GM18867 (cell line): ENCODE measurements at regions not wholly inside any gene's neighbourhood (a gene's known extent, or its start where the extent isn't known, plus 50 kb on each side); places are given as distances from the start of the nearest gene placed in this dataset.

Experiments
- ATAC-seq: cut with Tn5 transposase; IDR thresholded peaks from one replicate; pipeline ENCODE4 v1.9.1; 2021; ENCODE audit warnings: mild to moderate bottlenecking, moderate library complexity; ENCODE audit not compliant: unreplicated experiment

DNA sequence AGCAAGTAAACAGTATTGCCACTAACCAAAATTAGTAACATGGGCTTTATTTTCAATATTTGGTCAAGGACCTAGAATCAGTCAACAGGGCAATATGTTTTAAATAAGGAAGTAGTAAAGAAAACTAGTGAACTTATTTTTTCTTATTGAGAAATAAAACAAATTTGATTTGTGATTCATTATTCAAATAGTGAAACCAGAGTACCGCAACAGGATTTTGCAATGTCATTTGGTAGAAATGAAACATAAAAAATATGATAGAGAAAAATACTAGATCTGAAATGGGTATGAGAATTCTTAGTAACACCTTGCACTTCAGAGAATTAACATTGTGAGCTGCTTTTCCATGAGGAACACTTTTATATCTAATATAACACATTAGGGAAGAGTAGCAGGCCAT is 291.8 kb upstream of the GBE1 start:
- ATAC-seq: no peak

DNA sequence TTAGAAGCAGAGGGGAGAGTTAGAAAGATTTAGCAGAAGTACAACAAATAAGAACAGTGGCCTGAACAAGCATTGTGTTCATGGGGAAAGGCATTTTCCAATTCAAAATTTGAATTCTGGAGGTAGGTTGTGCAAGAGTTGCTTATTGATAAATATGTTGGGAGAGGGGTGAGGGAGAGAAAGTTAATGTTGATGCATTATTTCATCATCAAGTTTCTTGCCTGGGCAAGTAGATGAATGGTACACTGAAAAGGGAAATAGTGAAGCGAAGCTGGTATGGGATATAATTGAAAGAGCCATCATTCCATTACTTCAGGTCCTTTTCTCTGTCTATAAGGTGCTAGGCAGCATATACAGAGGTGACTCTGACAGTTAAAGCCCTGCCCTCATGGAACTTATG is 288.9 kb upstream of the GBE1 start:
- no peak for ATAC-seq

DNA sequence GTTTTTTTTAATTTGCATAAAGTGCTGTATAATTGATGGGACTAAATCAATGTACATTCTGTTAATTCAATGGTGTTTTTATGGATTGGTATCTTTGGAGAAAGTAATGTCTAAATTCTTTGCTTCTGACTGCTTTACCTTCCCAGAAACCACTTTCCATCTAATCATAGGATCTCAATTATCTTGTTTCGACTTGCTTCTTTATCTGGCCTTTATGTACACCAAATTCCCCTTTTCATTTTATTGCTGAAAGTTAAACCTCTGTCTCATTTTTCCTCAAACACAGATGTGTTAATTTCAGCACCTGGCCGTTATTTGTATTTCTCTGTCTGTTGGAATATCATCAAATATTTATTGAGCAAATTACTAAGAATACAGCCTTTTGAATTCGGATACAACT is 287.3 kb upstream of the GBE1 start:
- ATAC-seq: no peak

DNA sequence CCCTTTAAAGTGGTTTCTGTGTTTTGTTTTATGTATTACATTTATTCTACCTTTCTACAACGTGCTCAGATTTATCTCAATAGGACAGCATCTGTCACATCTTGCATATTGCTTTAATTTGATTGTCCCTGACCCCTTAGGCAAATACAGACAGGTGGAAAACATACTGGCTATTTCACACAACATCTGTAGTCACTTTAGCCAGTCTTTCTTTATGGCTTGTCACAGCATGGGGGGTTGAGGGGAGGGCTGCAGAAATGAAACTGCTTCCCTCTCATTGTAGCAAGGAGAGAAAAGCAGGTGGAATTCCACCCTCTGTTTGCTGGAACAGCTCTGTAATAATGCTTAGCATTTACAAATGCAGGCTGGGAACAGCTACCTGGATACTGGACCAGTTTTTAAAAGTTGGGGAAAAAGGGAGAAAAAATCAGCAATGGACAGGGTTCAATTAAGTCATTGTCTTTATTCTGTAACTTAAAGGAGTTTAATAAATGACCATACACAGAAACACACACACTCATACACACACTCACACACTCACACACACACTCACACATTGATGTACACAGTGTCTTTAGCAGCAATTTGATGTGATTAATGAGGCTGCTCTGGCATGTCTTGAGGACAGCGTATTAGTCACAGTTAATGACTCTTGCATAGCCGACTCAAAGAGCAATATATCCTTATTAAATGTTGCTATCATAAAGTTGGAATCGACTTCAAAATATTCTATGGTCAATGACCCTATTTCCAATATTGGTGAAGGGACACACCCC is 283.7 kb upstream of the GBE1 start:
- no peak for ATAC-seq

DNA sequence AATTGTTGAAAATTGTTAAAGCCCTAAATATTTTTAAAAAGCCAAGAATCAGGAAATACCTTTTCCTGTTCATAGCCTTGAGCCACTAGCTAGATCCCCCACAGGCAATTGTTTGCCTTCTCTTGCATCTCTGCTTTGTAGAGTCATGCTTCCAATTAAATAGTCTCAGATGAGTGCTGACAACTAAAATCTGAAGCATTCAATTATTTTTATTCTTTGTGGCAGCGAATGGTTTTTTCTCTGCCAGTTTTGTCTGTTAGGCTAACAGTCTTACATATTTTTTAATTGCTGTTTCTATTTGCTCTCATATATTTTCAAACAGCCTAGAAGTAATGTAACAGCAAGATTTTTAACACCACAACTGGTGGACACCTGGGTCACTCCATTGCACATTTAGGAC is 277.1 kb upstream of the GBE1 start:
- no peak for ATAC-seq

DNA sequence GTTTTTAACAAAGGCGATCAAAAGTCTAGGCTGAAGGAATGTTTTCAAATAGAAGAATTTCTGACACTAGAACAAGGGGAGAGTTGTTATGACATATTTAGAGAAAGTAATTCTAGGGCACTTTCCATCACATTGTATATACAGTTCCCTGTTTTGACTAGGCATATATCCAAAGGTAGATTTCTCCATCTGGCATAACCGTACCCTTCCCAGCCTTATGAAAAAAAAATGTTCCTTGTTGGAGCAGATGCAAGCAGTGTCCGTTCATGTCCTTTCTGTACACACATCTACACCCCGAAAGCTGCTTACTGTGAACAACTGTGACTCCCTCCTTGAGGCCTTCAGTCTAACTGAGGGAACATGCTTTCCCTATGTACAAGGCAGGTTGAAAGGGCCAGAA is 271.7 kb upstream of the GBE1 start:
- no peak for ATAC-seq

DNA sequence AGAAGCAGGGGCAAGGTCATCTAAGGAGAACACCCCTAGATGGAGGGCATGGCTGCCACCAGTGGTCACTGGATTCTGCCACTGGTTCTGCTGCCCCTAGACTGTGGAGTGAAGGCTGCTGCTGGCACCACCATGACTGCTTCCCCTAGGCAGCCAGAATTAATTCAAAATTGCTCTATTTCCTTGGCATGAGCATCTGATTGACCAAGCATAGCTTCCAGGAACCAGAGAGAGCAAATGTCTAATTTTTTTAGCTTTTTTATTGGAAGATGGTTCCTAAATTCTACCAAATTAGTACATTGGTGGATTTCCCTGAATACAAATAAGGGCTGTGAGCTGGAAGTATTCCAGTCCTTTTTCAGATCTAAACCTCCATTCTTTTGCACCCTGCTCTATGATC is 270.2 kb upstream of the GBE1 start:
- ATAC-seq: no peak

DNA sequence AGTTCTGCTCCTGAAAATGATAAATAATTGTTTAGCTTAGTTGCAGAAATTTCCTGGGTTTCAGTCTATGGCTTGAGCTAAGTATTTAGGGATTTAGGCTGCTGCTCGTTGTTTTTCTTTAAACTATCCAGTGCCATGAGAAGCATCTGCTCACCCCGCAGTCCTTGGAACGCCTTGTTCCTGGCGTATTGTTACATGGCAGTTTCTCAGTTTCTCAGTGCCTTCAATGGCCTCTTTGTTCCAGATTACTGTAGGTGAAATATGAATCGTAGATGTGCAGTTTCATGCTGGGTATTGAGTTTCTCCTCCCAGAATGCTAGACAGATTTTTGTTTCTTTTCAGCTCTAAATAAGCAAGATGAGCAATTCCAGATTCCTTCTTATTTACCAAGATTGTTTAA is 269.5 kb upstream of the GBE1 start:
- no peak for ATAC-seq

DNA sequence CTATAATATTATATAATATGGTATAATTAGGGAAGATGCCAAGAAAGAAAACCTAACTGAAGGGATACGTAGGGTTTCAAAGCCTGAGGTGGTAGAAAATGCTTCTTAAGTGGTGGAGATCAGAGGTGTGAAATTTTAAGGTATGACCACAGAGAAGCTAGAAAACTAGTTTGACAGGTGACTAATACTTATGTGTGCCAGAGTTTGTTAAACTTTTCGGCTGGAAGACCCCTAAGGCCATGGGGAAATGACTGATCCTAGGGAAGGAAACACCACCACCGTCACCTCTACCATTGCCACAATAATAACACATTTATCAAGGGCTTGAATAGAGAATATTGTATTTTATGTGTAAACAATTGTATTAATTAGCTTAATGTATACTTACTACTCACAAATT is 261.4 kb upstream of the GBE1 start:
- ATAC-seq: peak; percentile 41

DNA sequence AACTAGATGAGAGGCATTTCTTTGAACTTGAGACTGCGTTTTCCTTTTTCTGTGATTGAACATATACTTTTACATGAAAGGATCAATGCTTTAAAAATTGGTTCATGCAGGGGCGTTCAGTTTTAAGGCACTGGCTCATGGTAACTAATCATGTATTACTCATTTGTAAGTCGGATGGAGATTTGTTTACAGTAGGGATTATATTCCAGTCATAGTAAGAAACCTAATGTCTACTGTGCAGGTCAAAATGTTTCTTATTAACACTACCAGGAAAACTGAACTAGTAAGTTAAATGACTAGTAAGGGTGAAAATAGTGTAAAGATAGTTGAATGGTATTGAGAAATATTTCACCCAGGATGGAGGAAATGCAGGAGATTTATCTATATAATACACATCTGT is 258.8 kb upstream of the GBE1 start:
- ATAC-seq: no peak

DNA sequence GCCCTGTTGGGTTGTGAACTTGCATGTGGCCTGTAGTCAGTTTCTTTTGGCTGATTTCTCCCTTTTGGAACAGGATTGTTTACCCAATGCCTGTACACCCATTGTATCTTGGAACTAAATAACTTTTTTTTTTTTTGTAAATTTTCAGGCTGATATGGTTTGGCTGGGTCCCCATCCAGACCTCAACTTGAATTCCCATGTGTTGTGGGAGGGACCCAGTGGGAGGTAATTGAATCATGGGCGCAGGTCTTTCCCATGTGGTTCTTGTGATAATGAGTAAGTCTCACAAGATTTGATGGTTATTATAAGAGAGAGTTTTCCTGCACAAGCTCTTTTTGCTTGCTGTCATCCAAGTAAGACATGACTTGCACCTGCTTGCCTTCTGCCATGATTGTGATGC is 253.8 kb upstream of the GBE1 start:
- ATAC-seq: no peak

DNA sequence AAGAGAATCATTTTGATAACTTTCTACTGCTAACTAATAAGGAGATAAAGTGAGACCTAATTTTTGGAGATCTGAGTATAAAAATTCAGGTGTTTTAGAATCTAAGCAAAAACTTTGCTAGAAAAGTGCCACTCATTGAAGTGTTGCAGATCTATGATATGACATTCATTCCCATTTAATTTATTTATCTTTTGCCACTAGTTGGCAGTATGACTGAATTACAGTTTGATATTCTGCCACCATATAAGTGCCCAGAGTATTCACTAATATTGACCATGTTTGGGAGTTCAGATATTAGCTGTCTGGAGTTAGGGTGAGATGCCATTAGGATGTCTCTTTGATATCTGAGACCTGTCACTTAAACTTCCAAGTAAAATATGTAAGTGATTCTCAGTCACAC is 251.3 kb upstream of the GBE1 start:
- no peak for ATAC-seq

DNA sequence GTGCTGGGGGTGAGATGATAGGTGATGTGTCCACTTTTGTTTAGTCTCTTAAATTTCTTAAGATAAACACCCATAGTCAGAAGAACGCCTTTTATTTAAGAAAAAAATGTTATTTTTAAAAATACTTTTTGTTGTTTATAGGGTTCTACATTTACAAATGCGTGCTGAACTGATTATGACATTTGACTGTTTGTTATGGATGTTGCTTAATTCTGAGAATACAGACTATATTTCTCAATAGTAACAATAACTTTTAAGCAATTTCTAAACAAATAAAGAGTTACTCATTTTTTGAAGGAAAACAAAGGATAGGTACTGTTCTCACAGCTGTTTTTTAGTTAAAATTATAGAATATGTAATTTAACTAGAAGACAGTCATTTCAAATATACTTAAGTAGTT is 249.9 kb upstream of the GBE1 start:
- ATAC-seq: no peak

DNA sequence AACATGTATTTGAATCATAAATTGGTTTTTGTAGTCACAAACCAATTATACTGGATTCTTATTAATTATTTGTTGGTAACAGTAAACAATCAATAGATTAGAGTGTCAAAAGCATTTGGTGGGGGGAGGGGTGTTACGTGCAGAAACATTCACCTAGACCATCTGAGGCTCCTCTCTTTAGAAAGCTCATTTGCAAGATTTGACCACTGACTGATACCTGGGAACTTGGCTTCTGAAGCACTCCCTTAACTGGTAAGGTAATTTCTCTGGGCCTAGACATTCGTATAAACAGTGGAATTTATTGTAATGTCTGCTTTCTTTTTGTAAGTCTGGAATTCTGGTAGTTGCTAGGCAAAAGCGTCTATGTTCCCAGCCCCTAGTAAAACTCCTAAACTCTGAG is 243.8 kb upstream of the GBE1 start:
- no peak for ATAC-seq

DNA sequence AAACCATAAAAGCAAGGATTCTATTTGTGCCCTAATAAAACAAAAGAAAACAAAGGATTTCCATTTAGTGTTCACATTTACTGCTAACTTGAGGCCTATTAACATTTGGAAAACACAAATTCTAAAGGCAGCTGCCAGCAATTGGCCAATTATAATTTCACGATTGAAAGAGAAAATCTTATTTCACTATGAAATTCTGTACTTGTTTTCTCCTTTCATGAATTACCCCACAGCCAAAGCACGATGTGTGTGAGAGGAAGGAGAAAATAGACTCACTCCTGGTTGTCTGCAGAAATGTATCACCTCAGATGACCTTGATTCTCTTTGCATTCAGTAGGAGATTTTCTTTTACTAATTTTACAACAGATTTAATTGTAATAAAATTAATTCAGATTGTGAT is 242.8 kb upstream of the GBE1 start:
- no peak for ATAC-seq

DNA sequence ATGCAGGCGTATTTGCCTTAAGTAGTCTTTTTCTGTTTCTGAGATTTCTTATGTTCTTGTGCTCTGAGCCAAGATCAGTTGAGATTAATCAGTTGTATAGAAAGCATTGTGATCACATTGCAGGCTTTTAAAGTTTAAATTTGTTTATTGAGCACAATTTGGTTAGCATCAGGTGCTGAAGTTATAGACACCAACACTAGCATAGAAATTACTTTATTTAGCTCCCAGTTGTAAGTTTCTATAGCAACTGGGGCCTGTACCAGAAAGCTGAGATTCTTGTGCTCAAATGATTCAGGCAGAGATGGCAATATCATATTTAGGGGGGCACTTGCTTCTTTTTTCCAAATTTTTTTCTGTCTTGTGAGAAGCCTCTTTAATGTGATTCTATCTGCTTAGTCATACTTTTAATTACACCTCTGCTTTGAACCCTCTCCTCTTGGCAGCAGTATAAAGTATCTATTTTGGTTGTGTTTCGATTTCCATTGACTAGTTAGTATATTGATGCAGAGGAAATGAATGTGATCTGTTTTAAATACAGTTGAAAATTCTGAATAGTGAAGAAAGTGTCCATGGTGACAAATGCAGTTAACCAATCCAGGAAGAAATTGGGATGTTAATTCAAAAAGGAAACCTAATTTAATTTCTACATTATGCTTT is 241.7 kb upstream of the GBE1 start:
- peak; percentile 59 for ATAC-seq

DNA sequence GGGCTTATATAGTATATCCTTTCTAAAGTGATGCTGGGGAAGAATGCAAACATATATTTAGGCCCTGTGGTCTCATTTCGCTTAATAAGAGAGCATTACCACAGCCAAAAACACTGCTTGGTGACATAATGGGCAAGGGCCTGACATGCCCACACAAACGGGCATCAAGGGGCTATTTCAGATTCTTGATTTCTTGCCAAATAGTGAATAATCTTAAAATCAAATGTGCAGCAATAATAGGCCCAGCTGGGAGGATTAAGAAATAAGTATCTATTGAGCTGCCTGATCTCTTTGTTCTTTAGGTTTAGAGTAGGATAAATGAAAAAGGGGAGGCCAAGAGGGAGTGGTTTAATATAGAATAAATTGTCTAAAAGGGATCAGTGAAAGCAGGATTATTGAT is 241.0 kb upstream of the GBE1 start:
- ATAC-seq: no peak

DNA sequence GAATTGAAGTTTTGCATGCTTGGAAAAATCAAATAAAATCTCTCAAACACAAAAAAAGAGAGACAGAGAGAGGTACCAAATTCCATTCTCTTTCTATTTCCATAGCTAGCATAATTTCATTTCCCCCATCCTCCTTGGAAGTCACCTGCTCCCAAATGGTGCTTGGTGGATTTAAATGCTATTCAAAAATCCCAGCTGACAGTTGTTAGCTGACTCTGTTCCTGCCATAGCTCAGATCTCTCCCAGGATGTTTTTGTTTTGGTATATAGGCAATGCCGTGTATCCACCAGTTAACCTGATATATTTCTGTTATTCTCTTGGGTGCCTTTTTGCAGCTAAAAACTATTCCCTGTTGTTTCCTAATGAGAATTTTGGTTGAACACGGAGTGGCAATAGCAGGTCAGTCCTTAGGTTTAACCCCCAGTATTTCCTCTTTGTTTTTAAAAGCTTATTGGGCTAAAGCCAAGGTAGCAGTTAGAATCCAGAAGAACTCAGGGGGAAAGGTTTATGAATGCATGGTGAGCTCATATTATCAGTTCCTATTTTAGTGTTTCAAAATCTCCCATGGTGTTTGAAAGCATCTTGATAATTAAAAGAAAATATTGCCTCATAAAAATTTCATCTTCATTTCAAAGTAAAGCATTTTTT is 240.0 kb upstream of the GBE1 start:
- no peak for ATAC-seq

DNA sequence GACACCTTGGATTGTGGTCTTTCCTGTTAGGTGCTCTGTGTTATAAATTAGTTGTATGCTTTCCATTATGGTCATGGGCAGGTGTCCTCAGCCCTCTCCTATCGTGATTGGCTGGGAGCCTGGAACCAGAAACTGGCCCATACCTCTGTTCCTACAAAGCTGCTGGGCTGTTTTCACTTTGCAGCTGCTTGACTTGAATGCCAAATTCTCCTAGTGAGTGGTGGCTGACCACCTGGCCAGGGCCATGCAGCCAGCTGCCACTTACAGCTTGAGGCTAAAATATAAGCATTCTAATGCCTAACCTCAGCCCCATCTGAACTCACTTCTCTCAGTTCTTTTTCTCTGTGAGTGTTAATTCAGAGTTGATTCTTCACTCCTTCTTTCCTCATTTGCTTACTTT is 239.3 kb upstream of the GBE1 start:
- no peak for ATAC-seq

DNA sequence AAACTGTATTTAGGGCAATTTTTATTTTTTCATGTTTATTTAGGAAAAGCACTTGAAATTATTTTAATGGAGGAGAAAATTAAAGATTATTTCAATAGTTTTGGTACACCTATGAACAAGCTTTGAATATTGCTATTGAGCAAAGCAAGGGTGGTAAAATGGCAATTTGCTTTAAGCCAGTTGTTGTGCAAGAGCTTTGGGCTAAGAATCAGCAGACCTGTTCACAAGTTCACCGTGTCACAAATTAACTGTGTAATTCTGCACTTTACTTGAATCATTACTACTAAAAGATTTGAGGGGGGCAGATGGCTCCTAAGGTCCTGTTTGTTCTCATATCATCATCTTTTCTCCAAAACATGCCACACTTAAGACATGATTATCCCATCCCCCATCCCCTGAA is 238.9 kb upstream of the GBE1 start:
- no peak for ATAC-seq

DNA sequence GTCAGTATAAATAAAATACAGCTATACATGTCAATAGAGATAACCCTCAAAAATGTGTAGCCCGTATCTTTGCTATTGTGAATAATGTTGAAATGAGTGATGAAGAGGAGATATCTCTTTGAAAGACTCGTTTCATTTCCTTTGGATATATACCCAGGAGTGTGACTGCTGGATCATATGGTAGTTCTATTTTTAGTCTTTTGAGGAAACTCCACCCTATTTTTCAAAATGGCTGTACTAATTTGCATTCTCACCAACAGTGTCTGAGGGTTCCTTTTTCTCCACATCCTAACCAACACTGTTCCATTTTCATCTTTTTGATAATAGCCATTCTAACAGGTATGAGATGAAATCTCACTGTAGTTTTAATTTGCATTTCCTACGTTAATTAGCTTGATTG is 237.5 kb upstream of the GBE1 start:
- no peak for ATAC-seq

DNA sequence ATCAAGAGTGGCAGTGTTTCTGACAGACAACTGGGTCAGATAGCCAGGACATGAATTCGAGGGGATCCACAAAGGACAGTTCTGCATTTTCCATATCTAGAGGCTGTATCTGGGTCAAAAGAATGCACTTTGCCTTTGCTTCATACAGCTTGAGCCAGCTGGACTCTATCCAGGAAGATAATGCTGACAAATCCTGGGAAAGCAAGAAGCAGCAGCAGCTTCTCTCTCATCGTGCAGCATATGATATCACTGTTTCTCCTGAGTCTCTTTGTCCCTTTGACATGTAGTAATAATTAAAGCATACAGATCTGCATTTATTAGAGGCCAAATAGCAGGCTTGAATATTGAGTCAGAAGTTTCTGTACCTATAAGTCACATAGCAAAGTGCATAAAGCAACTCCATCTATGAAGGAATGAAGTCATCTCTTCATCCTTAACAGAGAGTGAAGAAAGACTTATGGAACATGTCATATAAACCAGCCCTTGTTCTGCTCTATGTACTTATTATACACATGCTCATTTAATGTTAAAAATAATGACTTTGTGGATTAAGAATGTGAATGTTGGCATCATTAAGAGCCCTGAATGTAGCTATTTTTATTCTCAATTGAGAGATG is 236.8 kb upstream of the GBE1 start:
- no peak for ATAC-seq
